ENCODE measurements at regions not wholly inside any gene's neighbourhood (a gene's known extent, or its start where the extent isn't known, plus 50 kb on each side); places are given as distances from the start of the nearest gene placed in this dataset.

DNA sequence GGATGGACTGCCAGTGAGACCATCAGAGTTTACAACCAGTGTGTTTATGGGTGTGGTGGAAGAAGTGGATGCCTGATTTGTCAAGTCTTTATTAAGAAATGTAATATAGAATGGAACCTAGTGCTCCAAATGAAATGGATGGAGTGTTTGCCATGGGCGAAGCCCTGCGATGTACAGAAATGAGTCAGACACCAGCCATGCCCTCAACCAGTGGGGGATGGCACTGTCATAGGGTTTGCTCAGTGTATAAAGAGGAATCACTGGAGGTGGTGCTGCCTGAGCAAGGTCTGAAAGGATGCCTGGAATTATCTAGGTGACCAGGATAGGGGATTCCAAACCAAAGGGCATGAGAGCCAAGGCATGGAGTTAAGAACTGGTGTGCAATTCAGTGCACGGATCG is 120.9 kb upstream of the MTNR1B start:
- H4K20me1 ChIP-seq (ENCODE audit: control insufficient read depth, insufficient read depth, insufficient read length) = no peaks in the 10 kb centered on the region
- H3K4me1 Mint-ChIP-seq = peaks cover under 1 to 6% of the 10 kb centered on the region in 2 experiments; a peak in 3 of 4 replicates
- H3K4ac ChIP-seq (ENCODE audit: low read depth, low read length) = no peak overlapping the region
- H3K79me2 ChIP-seq (ENCODE audit: insufficient read depth, low read length) = no peaks in the 10 kb centered on the region
- H2AK5ac ChIP-seq (ENCODE audit: insufficient read length, low read length) = no peak overlapping the region
- no peaks in the 10 kb centered on the region for H3K4me1 ChIP-seq (ENCODE audit: insufficient read depth, low read length)
- no peak overlapping the region for H2BK5ac ChIP-seq (ENCODE audit: insufficient read length, low read length)
- no peak for TF ChIP-seq CTCF (conservative IDR thresholded peaks at IDR 0.05)
- no peak overlapping the region for H2BK12ac ChIP-seq (ENCODE audit: insufficient read length, low read depth, low read length)
- H3K79me1 ChIP-seq (ENCODE audit: insufficient read depth, low read depth, low read length, poor library complexity, severe bottlenecking) = no peaks in the 10 kb centered on the region
- no peak overlapping the region for H3K18ac ChIP-seq (ENCODE audit: insufficient read length, low read depth, low read length)
- H2AFZ ChIP-seq (ENCODE audit: low read length) = no peak overlapping the region
- H2BK20ac ChIP-seq (ENCODE audit: low read depth, low read length, poor library complexity, severe bottlenecking) = no peak overlapping the region
- H3K9ac ChIP-seq (ENCODE audit: extremely low read depth, insufficient read length, low read length) = no peak overlapping the region
- H3K14ac ChIP-seq (ENCODE audit: insufficient read depth, low read length) = no peak overlapping the region
- WGBS (ENCODE audit: extremely low coverage, insufficient read length, low lambda C conversion rate) = no CpG with 5 or more reads among the region's 4 CpGs
- H3K27me3 ChIP-seq (ENCODE audit: insufficient read depth, low read length) = no peaks in the 10 kb centered on the region
- no peaks in the 10 kb centered on the region for H3K9me3 ChIP-seq (ENCODE audit: control insufficient read depth, low read depth, low read length)
- no peak overlapping the region for H3T11ph ChIP-seq (ENCODE audit: low read length)
- H3K56ac ChIP-seq (ENCODE audit: insufficient read length, low read depth, low read length) = no peak overlapping the region
- H3K36me3 Mint-ChIP-seq (ENCODE audit: insufficient read depth in 1 of 3, low read depth in 3 of 3) = peaks cover 3 to 16% (median 15%) of the 10 kb centered on the region in 3 experiments; a peak in 6 of 7 replicates
- H3K23me2 ChIP-seq (ENCODE audit: insufficient read length, low read depth, low read length, poor library complexity, severe bottlenecking) = no peaks in the 10 kb centered on the region
- DNase-seq = no peak
- no peak overlapping the region for H4K8ac ChIP-seq (replicated peaks; ENCODE audit: insufficient read length, low read depth, low read length)
- no peak overlapping the region for H3K27ac ChIP-seq (ENCODE audit: insufficient read length, low read depth, low read length)
- H4K91ac ChIP-seq (ENCODE audit: insufficient read length, low read depth, low read length) = no peak overlapping the region
- H3K27ac Mint-ChIP-seq = no peak overlapping the region
- no peak overlapping the region for H2BK15ac ChIP-seq (ENCODE audit: low read depth, low read length)
- no peak overlapping the region for H3K4me2 ChIP-seq (ENCODE audit: insufficient read depth, insufficient read length, low read length)
- H3K4me3 Mint-ChIP-seq = no peak overlapping the region
- no peaks in the 10 kb centered on the region; a peak in 1 of 5 replicates for H3K9me3 Mint-ChIP-seq
- H3K27me3 Mint-ChIP-seq (ENCODE audit: low read depth) = no peaks in the 10 kb centered on the region
- H3K23ac ChIP-seq (ENCODE audit: insufficient read length, low read depth, low read length) = no peak overlapping the region
- no peak overlapping the region for H4K5ac ChIP-seq (ENCODE audit: insufficient read length, low read depth, low read length)
- H2BK120ac ChIP-seq (ENCODE audit: low read depth, low read length, poor library complexity, severe bottlenecking) = no peak overlapping the region
